Stimulated activated CD8-positive, alpha-beta memory T cell treated with anti-CD3 and anti-CD28 coated beads, Interleukin-15, amount 100 ng/mL, for 48 hours (primary cell): ENCODE measurements at regions not wholly inside any gene's neighbourhood (a gene's known extent, or its start where the extent isn't known, plus 50 kb on each side); places are given as distances from the start of the nearest gene placed in this dataset.
"Not testable (repeated sequence)": the region's sequence is repeated elsewhere in the genome, so short reads cannot be mapped to it uniquely, and the experiment has no call there.

Source experiments
- DNase-seq, 2 donors: peaks; one replicate each; pipeline ENCODE4 v3.0.0-alpha.2; 2020; ENCODE audit warnings: low read depth in 2 of 2

DNA sequence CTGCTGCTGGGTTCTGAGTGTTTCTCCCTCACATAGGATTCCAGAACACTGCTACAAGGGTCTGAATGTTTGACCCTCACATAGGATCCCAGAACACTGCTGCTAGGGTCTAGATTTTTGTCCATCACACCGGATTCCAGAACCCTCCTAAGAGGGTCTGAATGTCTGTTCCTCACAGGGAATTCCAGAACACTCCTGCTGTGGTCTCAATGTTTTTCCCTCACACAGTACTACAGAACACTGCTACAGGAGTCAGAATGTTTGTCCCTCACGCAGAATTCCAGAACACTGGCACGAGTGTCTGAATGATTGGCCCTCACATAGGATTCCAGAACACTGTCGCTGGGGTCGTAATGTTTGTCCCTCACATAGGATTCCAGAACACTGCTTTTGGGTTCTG, 221.6 kb downstream of the FOXD4L6 start:
- not testable (repeated sequence) for DNase-seq

GRCh38 chr9:40892315-40892714, 236.2 kb downstream of the FOXD4L6 start:
- DNase-seq, result not testable (repeated sequence)

GRCh38 chr9:40885858-40886257, 242.6 kb downstream of the FOXD4L6 start:
- not testable (repeated sequence) for DNase-seq

- not testable (repeated sequence) for DNase-seq
Measured at GRCh38 chr9:40884902-40885490, 243.5 kb downstream of the FOXD4L6 start.

- DNase-seq, result no peak
Measured at GRCh38 chr9:40884072-40884901, 244.2 kb downstream of the FOXD4L6 start.

DNA sequence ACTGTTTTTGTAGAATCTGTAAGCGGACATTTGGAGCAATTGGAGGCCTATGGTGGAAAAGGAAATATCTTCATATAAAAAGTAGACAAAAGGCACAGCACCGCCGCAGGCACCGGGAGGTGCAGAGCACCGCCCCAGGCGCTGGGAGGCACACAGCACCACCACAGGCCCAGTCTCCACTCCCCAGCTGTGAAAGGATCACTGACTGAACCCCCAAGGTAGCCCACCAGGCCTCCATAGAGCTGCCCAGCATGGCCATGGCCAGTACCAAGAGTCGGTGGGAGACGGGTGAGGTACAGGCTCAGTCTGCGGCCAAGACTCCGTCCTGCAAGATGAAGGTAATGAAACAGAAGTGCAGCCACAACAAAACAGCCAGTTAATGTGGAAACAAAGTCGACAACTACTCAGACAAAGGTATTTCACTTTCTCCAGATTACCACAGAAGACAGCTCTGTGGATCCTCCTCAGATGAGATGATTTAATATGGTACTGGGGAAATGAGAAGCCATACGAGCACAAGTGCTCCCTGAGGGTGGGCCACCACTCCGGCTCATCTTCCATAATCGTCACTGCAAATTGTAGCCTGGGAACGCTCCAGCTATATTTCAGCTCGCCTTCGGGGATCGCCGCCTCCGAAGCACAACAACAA, 244.9 kb downstream of the FOXD4L6 start:
- DNase-seq, result not testable (repeated sequence)

DNA sequence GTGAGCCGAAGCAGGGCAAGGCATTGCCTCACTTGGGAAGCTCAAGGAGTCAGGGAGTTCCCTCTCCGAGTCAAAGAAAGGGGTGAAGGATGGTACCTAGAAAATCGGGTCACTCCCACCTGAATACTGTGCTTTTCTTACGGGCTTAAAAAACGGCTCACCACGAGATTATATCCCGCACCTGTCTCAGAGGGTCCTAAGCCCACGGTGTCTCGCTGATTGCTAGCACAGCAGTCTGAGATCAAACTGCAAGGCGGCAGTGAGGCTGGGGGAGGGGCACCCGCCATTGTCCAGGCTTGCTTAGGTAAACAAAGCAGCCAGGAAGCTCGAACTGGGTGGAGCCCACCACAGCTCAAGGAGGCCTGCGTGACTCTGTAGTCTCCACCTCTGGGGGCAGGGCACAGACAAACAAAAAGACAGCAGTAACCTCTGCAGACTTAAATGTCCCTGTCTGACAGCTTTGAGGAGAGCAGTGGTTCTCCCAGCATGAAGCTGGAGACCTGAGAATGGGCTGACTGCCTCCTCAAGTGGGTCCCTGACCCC, 254.7 kb downstream of the FOXD4L6 start:
- not testable (repeated sequence) for DNase-seq

DNA sequence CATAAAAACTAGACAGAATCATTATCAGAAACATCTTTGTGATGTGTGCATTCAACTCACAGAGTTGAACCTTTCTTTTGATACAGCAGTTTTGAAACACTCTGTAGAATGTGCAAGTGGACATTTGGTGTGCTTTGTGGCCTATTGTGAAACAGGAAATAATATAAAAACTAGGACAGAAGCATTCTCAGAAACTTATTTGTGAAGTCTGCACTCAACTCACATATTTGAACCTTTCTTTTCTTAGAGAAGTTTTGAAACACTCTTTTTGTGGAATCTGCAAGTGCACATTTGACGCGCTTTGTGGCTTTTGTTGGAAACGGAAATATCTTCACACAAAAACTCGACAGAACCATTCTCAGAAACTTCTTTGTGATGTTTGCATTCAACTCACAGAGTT, 260.0 kb downstream of the FOXD4L6 start:
- DNase-seq, result not testable (repeated sequence)
